Cardiac fibroblast (primary cell): ENCODE measurements at regions not wholly inside any gene's neighbourhood (a gene's known extent, or its start where the extent isn't known, plus 50 kb on each side); places are given as distances from the start of the nearest gene placed in this dataset.

ENCODE experiments used
- DNase-seq, 2 donors: peaks; one replicate each; pipeline versions ENCODE4 v3.0.0 to v3.0.0-alpha.2; 2010; ENCODE audit warnings: low read depth in 2 of 2
- H3K4me3 ChIP-seq, 2 donors: replicated peaks in 1 of 2; 1 replicate in 1 of 2; 2 replicates in 1 of 2; pipeline ENCODE4 v1.5.1; 2011; ENCODE audit warnings: low read depth in 2 of 2, low read length in 2 of 2, mild to moderate bottlenecking in 2 of 2, moderate library complexity in 1 of 2
- TF ChIP-seq, protein P1 (sequence below): IDR thresholded peaks from one replicate; pipeline ENCODE4 v1.5.1; 2011; ENCODE audit warnings: low read depth, mild to moderate bottlenecking, low read length, inconsistent platforms

DNA sequence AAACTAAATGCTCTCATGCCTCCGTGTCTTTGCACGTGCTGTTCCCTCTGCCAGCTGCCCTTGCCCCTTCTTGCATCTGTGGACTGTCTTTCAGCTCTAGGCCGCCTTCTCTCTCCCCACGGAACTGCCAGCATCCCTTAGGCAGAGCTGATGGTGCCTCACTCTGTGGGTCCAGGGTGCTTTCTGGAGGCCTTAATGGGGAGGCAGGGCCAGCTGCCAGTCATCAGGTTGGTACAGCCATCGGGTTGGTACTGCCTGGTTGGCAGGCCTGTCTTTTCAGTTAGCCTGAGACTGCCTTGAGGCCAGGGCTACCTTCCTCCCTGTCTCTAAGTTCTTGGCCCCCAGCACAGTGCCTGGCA, 61.4 kb upstream of the TARBP1 start:
- no peak overlapping the region for H3K4me3 ChIP-seq
- TF ChIP-seq, protein P1, sequence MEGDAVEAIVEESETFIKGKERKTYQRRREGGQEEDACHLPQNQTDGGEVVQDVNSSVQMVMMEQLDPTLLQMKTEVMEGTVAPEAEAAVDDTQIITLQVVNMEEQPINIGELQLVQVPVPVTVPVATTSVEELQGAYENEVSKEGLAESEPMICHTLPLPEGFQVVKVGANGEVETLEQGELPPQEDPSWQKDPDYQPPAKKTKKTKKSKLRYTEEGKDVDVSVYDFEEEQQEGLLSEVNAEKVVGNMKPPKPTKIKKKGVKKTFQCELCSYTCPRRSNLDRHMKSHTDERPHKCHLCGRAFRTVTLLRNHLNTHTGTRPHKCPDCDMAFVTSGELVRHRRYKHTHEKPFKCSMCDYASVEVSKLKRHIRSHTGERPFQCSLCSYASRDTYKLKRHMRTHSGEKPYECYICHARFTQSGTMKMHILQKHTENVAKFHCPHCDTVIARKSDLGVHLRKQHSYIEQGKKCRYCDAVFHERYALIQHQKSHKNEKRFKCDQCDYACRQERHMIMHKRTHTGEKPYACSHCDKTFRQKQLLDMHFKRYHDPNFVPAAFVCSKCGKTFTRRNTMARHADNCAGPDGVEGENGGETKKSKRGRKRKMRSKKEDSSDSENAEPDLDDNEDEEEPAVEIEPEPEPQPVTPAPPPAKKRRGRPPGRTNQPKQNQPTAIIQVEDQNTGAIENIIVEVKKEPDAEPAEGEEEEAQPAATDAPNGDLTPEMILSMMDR: no peak
- DNase-seq: no peak

DNA sequence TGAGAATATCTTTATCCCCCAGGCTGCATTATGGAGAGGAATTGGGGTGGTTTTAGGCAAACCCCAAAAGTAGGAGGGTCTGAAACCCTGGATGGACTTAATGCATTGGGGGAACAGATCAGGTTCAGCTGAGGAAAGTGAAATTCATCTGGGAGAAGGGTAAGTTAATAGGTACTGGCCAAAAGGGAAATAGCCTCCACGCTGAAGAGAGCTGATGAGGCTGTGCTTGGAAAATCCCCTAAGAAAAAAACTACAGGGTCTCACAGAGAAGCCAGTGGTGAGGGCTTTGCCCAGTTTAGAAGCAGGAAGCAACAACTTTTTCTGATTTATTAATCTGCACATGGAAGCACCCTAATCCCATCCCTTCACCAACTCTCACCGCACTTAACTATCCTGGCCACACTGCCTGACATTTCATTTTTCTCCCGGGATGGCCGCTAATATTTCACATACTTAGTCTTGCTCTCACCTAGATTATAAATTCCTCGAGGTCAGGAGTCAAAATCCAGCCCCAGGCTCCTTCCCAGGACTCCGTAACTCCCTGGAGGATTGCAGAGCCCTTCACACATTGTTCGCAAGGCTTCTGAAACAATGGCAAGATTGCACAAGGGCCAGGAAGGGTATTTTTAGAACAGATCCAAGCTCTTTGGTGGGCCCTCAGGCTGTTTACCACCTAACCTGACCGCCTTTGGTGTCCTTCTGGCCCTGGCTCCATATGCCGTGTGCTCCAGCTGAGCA, 60.9 kb upstream of the TARBP1 start:
- TF ChIP-seq, protein P1: no peak
- no peak overlapping the region for H3K4me3 ChIP-seq
- peak in 1 of 2 donors; percentile 35 for DNase-seq

DNA sequence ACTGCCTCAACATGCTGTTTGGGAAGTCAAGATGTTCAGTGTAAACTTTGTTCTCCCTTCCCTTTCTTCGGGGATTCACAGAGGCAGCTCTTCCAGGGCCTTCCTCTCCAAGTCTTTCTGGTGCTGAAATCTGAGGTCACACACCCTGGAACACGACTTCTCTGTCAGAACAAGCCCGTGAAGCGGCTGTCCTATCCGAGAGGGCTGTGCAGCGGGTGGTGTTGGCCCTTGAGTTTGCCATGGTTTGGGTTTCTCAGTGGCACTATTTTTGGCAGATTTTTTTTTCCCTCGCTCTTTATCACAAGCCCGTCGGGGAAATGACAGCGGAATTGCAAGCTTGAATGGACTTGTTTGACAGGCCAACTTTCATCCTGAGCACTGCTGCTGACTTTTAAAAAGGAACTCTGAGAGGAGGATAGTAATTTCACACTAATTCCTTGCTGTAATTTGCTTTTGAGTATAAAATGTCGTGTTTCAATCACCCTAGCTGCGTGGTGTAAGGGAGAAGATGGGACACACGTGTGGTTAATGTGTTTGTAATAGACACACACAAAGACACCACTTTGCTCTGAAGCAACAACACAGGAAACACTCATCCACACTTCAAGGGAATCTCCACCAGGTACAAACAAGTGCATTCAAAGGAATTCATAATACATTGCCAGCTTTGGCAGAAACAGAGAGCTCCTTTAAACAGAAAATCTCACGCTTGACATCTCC, 60.1 kb upstream of the TARBP1 start:
- TF ChIP-seq, protein P1: no peak
- DNase-seq: no peak
- H3K4me3 ChIP-seq: no peak overlapping the region

DNA sequence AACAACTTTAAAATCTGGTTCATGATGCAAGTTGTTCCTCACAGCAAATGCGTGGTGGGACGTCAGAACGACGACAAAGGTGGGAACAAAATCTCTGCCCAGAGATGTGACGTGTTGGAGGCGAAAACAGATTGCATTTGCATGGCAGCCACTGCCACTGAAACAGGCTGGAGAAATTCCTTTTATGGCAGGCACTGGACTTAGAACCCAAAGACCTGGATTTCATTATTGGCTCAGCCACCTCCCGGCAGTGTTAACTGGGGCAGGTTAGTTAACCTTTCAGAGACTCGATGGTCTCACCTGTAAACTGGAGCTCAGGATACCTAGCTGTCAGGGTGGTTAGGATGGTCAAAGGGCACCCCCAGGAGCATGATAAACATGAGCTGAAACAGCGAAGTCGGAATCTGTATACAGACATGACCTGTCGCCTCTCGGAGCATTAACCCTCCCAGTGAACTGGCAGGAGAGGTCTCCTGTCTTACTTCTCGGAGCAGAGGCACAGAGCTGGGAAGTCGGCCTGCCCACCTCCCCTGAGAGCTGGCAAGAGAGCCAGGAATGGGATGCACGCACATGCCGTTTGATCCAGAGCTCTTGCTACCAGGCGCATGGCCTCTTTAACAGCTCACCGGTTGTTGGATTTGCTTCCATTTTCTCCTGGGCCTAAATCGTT, 59.2 kb upstream of the TARBP1 start:
- H3K4me3 ChIP-seq: no peak overlapping the region
- DNase-seq: no peak
- TF ChIP-seq, protein P1: no peak

DNA sequence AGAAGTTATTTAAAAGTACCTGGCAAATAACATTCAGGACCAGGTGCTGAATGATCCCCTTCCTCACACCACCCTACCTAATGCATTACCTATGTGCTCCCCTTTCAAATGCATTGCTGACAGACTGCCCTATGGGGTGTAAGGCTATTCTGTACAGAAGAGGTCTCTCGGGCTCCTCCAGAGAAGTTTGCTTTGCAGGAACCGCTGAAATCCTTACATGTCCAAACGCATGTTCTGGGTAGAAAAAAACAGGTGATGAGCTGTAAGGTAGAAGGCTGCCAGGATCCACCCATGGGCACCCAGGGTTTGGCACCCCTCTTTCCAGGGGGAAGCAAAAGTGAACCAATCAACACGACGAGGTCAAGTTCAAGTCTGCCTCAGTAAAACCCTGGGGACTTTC, 58.3 kb upstream of the TARBP1 start:
- no peak for DNase-seq
- TF ChIP-seq, protein P1: no peak
- no peak overlapping the region for H3K4me3 ChIP-seq

DNA sequence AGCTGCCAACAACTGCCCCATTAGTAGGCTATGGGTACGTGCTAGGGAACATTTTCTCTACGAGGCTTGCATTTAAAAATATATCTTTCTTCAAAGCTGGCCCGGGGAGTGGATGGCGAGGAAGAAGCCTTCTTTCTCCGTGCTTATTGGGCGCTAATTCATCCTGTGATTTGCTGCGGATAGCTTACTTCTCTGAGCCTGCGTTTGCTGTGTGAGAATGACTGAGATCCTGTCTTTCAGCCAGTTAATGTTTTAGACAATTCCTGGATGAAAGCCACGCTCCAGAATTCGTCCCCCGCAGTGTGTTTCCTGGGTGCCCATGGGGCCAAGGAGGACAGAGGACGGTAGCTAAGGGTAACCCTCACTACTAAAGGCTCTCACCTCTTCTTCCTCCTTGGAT, 57.8 kb upstream of the TARBP1 start:
- DNase-seq: no peak
- TF ChIP-seq, protein P1: no peak
- H3K4me3 ChIP-seq: no peak overlapping the region
